ENCODE measurements at regions not wholly inside any gene's neighbourhood (a gene's known extent, or its start where the extent isn't known, plus 50 kb on each side); places are given as distances from the start of the nearest gene placed in this dataset.

GRCh38 chr13:111663505-111663904, 343.1 kb downstream of the TEX29 start:
- 79 to 83% methylated on average over 12 of the region's 12 CpGs for WGBS, 2 donors
- no peak for ATAC-seq (ENCODE audit: insufficient read depth, low FRiP score)
- TF ChIP-seq CTCF (IDR thresholded peaks at IDR 0.05; ENCODE audit: control extremely low read depth, extremely low read depth), result no peak
- Histone ChIP-seq H3K27ac (ENCODE audit: low read depth in 1 of 2, low read length in 1 of 2) (no peak overlapping the region), H3K9me3 (ENCODE audit: control insufficient read depth in 4 of 4, insufficient read depth in 3 of 4, low read length in 3 of 4) (peaks cover 0 to 4% (median under 1%) of the 10 kb centered on the region in 4 donors), H3K4me3 (no peak overlapping the region), H3K27me3 (ENCODE audit: control insufficient read depth in 3 of 3, insufficient read depth in 3 of 3, low read length in 2 of 3) (peaks cover 0 to 11% (median 9%) of the 10 kb centered on the region in 3 donors), H3K9ac (ENCODE audit: insufficient read depth in 1 of 2, low read length in 2 of 2) (no peak overlapping the region), H3K4me1 (ENCODE audit: control insufficient read depth in 5 of 5, insufficient read depth in 5 of 5, low read length in 5 of 5) (no peaks in the 10 kb centered on the region), H3K36me3 (ENCODE audit: control insufficient read depth in 4 of 4, insufficient read depth in 4 of 4, low read length in 4 of 4) (no peaks in the 10 kb centered on the region)
- DNase-seq, result no peak

GRCh38 chr13:111663953-111664421, 343.5 kb downstream of the TEX29 start:
- H3K4me3 ChIP-seq, result no peak overlapping the region
- no peaks in the 10 kb centered on the region for H3K4me1 ChIP-seq (ENCODE audit: control insufficient read depth in 5 of 5, insufficient read depth in 5 of 5, low read length in 5 of 5)
- H3K27ac ChIP-seq (ENCODE audit: low read depth in 1 of 2, low read length in 1 of 2), result no peak overlapping the region
- WGBS, 2 donors, result 81 to 86% methylated on average over 9 of the region's 9 CpGs
- TF ChIP-seq CTCF (IDR thresholded peaks at IDR 0.05; ENCODE audit: control extremely low read depth, extremely low read depth), result no peak
- ATAC-seq (ENCODE audit: insufficient read depth, low FRiP score) (no peak), DNase-seq (peak in 2 of 3 donors; percentile 32 to 51)
- no peaks in the 10 kb centered on the region for H3K36me3 ChIP-seq (ENCODE audit: control insufficient read depth in 4 of 4, insufficient read depth in 4 of 4, low read length in 4 of 4)
- H3K9me3 ChIP-seq (ENCODE audit: control insufficient read depth in 4 of 4, insufficient read depth in 3 of 4, low read length in 3 of 4), result peaks cover 0 to 4% (median under 1%) of the 10 kb centered on the region in 4 donors
- peaks cover 0 to 11% (median 8%) of the 10 kb centered on the region in 3 donors for H3K27me3 ChIP-seq (ENCODE audit: control insufficient read depth in 3 of 3, insufficient read depth in 3 of 3, low read length in 2 of 3)
- no peak overlapping the region for H3K9ac ChIP-seq (ENCODE audit: insufficient read depth in 1 of 2, low read length in 2 of 2)

GRCh38 chr13:111664696-111665095, 344.3 kb downstream of the TEX29 start:
- 86 to 94% methylated on average over 4 of the region's 4 CpGs for WGBS, 2 donors
- H3K9me3 ChIP-seq (ENCODE audit: control insufficient read depth in 4 of 4, insufficient read depth in 3 of 4, low read length in 3 of 4), result peaks cover 0 to 4% (median under 1%) of the 10 kb centered on the region in 4 donors
- no peak for TF ChIP-seq CTCF (IDR thresholded peaks at IDR 0.05; ENCODE audit: control extremely low read depth, extremely low read depth)
- no peaks in the 10 kb centered on the region for H3K36me3 ChIP-seq (ENCODE audit: control insufficient read depth in 4 of 4, insufficient read depth in 4 of 4, low read length in 4 of 4)
- H3K4me3 ChIP-seq, result no peak overlapping the region
- H3K27me3 ChIP-seq (ENCODE audit: control insufficient read depth in 3 of 3, insufficient read depth in 3 of 3, low read length in 2 of 3), result peaks cover 0 to 8% (median 2%) of the 10 kb centered on the region in 3 donors
- H3K4me1 ChIP-seq (ENCODE audit: control insufficient read depth in 5 of 5, insufficient read depth in 5 of 5, low read length in 5 of 5), result no peaks in the 10 kb centered on the region
- no peak overlapping the region for H3K27ac ChIP-seq (ENCODE audit: low read depth in 1 of 2, low read length in 1 of 2)
- ATAC-seq (ENCODE audit: insufficient read depth, low FRiP score) (no peak), DNase-seq (no peak)
- no peak overlapping the region for H3K9ac ChIP-seq (ENCODE audit: insufficient read depth in 1 of 2, low read length in 2 of 2)

- 78 to 88% methylated on average over 11 of the region's 11 CpGs for WGBS, 2 donors
- no peak overlapping the region for H3K27ac ChIP-seq (ENCODE audit: low read depth in 1 of 2, low read length in 1 of 2)
- no peaks in the 10 kb centered on the region for H3K36me3 ChIP-seq (ENCODE audit: control insufficient read depth in 4 of 4, insufficient read depth in 4 of 4, low read length in 4 of 4)
- H3K9me3 ChIP-seq (ENCODE audit: control insufficient read depth in 4 of 4, insufficient read depth in 3 of 4, low read length in 3 of 4), result peaks cover 0 to 4% (median under 1%) of the 10 kb centered on the region in 4 donors
- no peak overlapping the region for H3K9ac ChIP-seq (ENCODE audit: insufficient read depth in 1 of 2, low read length in 2 of 2)
- TF ChIP-seq CTCF (IDR thresholded peaks at IDR 0.05; ENCODE audit: control extremely low read depth, extremely low read depth), result no peak
- DNase-seq (no peak), ATAC-seq (ENCODE audit: insufficient read depth, low FRiP score) (no peak)
- H3K4me1 ChIP-seq (ENCODE audit: control insufficient read depth in 5 of 5, insufficient read depth in 5 of 5, low read length in 5 of 5), result no peaks in the 10 kb centered on the region
- no peak overlapping the region for H3K4me3 ChIP-seq
- H3K27me3 ChIP-seq (ENCODE audit: control insufficient read depth in 3 of 3, insufficient read depth in 3 of 3, low read length in 2 of 3), result peaks cover 0 to 6% (median 2%) of the 10 kb centered on the region in 3 donors
Measured at GRCh38 chr13:111665691-111666095, 345.3 kb downstream of the TEX29 start.
